PFSK-1 (cell line): ENCODE measurements at regions not wholly inside any gene's neighbourhood (a gene's known extent, or its start where the extent isn't known, plus 50 kb on each side); places are given as distances from the start of the nearest gene placed in this dataset.

Experiments used
- POLR2AphosphoS5 ChIP-seq: IDR thresholded peaks from 2 replicates; pipeline ENCODE4 v1.6.1; 2012; ENCODE audit warnings: low read depth, mild to moderate bottlenecking, control low read depth, low read length, moderate library complexity
- TF ChIP-seq, protein P1 (sequence below), 2 experiments: IDR thresholded peaks; 2 replicates each; pipeline versions ENCODE4 v1.6.1 to v1.8.0; 2011 to 2012; ENCODE audit warnings: low read depth in 2 of 2, low read length in 2 of 2, control low read depth in 1 of 2, inconsistent platforms in 1 of 2, mild to moderate bottlenecking in 1 of 2, moderate library complexity in 1 of 2; ENCODE audit not compliant: insufficient read depth in 1 of 2

DNA sequence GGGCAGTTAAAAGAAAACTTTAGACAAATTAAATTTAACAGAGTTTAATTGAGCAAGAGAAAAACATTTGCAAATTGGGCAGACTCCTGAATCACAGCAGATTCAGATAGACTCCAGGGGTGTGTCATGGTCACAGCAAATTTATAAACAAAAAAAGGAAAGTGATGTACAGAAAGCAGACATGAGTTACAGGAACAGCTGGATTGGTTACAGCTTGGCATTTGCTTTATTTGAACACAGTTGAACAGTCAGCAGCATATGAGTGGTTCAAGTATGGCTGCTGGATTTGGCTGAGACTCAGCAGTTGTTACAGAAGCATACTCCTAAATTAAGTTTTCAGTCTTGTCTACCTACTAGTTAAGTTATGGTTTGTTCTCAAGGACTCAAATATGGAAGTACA, 82.3 kb upstream of the NYAP2 start:
- TF ChIP-seq POLR2AphosphoS5: no peak
- TF ChIP-seq, protein P1, sequence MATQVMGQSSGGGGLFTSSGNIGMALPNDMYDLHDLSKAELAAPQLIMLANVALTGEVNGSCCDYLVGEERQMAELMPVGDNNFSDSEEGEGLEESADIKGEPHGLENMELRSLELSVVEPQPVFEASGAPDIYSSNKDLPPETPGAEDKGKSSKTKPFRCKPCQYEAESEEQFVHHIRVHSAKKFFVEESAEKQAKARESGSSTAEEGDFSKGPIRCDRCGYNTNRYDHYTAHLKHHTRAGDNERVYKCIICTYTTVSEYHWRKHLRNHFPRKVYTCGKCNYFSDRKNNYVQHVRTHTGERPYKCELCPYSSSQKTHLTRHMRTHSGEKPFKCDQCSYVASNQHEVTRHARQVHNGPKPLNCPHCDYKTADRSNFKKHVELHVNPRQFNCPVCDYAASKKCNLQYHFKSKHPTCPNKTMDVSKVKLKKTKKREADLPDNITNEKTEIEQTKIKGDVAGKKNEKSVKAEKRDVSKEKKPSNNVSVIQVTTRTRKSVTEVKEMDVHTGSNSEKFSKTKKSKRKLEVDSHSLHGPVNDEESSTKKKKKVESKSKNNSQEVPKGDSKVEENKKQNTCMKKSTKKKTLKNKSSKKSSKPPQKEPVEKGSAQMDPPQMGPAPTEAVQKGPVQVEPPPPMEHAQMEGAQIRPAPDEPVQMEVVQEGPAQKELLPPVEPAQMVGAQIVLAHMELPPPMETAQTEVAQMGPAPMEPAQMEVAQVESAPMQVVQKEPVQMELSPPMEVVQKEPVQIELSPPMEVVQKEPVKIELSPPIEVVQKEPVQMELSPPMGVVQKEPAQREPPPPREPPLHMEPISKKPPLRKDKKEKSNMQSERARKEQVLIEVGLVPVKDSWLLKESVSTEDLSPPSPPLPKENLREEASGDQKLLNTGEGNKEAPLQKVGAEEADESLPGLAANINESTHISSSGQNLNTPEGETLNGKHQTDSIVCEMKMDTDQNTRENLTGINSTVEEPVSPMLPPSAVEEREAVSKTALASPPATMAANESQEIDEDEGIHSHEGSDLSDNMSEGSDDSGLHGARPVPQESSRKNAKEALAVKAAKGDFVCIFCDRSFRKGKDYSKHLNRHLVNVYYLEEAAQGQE (IDR thresholded peaks at IDR 0.05; ENCODE audit: insufficient read depth in 1 of 2, low read depth in 2 of 2, low read length in 2 of 2): no peak
